HepG2 (cell line): ENCODE measurements at regions not wholly inside any gene's neighbourhood (a gene's known extent, or its start where the extent isn't known, plus 50 kb on each side); places are given as distances from the start of the nearest gene placed in this dataset.

Experiments used
- GABPA ChIP-seq, 2 experiments: IDR thresholded peaks; 2 replicates each; pipeline ENCODE4 v1.6.1; 2011 to 2016; ENCODE audit warnings: low read depth in 2 of 2, low read length in 1 of 2, missing biosample characterization in 1 of 2, missing genetic modification characterization in 1 of 2
- GABPB1 ChIP-seq: IDR thresholded peaks from 2 replicates; pipeline ENCODE4 v1.6.1; 2016; ENCODE audit warnings: mild to moderate bottlenecking, missing genetic modification reagents, moderate library complexity, missing compliant biosample characterization
- GPBP1L1 ChIP-seq: sonication (generic); formaldehyde crosslinking; IDR thresholded peaks from 2 replicates; pipeline ENCODE4 v1.5.0; 2020; ENCODE audit warnings: mild to moderate bottlenecking, missing genetic modification reagents
- KAT2B ChIP-seq: fragments of 150-350 bp; IDR thresholded peaks from 2 replicates; pipeline ENCODE4 v1.6.1; 2014; ENCODE audit warnings: low read depth, low read length, borderline replicate concordance
- KDM6A ChIP-seq: IDR thresholded peaks from 2 replicates; pipeline ENCODE4 v1.6.1; 2016; ENCODE audit warnings: low read depth
- MAF1 ChIP-seq: sonication (generic); formaldehyde crosslinking; IDR thresholded peaks from 2 replicates; pipeline ENCODE4 v1.5.0; 2020; ENCODE audit warnings: missing genetic modification reagents, borderline replicate concordance
- MYC ChIP-seq: sonication (generic); formaldehyde crosslinking; IDR thresholded peaks from 2 replicates; pipeline ENCODE4 v1.9.0; 2021; ENCODE audit warnings: missing genetic modification reagents, borderline replicate concordance
- NKX3-1 ChIP-seq: sonication (generic); formaldehyde crosslinking; IDR thresholded peaks from 2 replicates; pipeline ENCODE4 v1.5.0; 2020; ENCODE audit warnings: missing genetic modification reagents
- RFXANK ChIP-seq: IDR thresholded peaks from 2 replicates; pipeline ENCODE4 v1.6.1; 2016
- SMAD3 ChIP-seq: sonication (generic); formaldehyde crosslinking; IDR thresholded peaks from 2 replicates; pipeline ENCODE4 v1.4.0; 2020; ENCODE audit warnings: missing genetic modification reagents
- SMARCC2 ChIP-seq: fragments of 450-650 bp; IDR thresholded peaks from 2 replicates; pipeline ENCODE4 v1.6.1; 2017; ENCODE audit warnings: antibody characterized with exemption, mild to moderate bottlenecking
- TAF1 ChIP-seq: sonication (generic); formaldehyde crosslinking; IDR thresholded peaks from 2 replicates; pipeline ENCODE4 v1.4.0; 2020; ENCODE audit warnings: missing genetic modification reagents
- TEAD2 ChIP-seq: sonication (generic); formaldehyde crosslinking; IDR thresholded peaks from 2 replicates; pipeline ENCODE4 v1.9.0; 2021; ENCODE audit warnings: missing genetic modification reagents
- ZNF317 ChIP-seq: sonication (generic); formaldehyde crosslinking; IDR thresholded peaks from 2 replicates; pipeline ENCODE4 v1.5.0; 2020; ENCODE audit warnings: mild to moderate bottlenecking, missing genetic modification reagents
- ZNF354B ChIP-seq: sonication (generic); formaldehyde crosslinking; IDR thresholded peaks from 2 replicates; pipeline ENCODE4 v1.8.0; 2022; ENCODE audit warnings: mild to moderate bottlenecking, missing genetic modification reagents
- ZNF576 ChIP-seq: sonication (generic); formaldehyde crosslinking; IDR thresholded peaks from 2 replicates; pipeline ENCODE4 v1.4.0; 2020; ENCODE audit warnings: mild to moderate bottlenecking, missing genetic modification reagents
- TF ChIP-seq, protein P1 (sequence below), 2 experiments: sonication (generic) in 1 of 2; formaldehyde crosslinking in 1 of 2; IDR thresholded peaks; 2 replicates each; pipeline versions ENCODE4 v1.4.0 to v1.6.1; 2018 to 2020; ENCODE audit warnings: missing genetic modification reagents in 2 of 2, borderline replicate concordance in 1 of 2, low read depth in 1 of 2, mild to moderate bottlenecking in 1 of 2, missing biosample characterization in 1 of 2
- TF ChIP-seq, protein P2 (sequence below): sonication (generic); formaldehyde crosslinking; IDR thresholded peaks from 2 replicates; pipeline ENCODE4 v1.8.0; 2022; ENCODE audit warnings: missing genetic modification reagents, mild to moderate bottlenecking, inconsistent platforms, borderline replicate concordance
- TF ChIP-seq, protein P3 (sequence below): sonication (generic); formaldehyde crosslinking; IDR thresholded peaks from 2 replicates; pipeline ENCODE4 v1.9.0; 2022; ENCODE audit warnings: missing genetic modification reagents, mild to moderate bottlenecking, borderline replicate concordance
- TF ChIP-seq, protein P4 (sequence below): sonication (generic); formaldehyde crosslinking; IDR thresholded peaks from 2 replicates; pipeline ENCODE4 v1.5.0; 2020; ENCODE audit warnings: mild to moderate bottlenecking, low read depth, missing genetic modification reagents, borderline replicate concordance
- TF ChIP-seq, protein P5 (sequence below): sonication (generic); formaldehyde crosslinking; IDR thresholded peaks from 2 replicates; pipeline ENCODE4 v1.4.0; 2020; ENCODE audit warnings: missing genetic modification reagents

GRCh38 chr7:131057015-131057793, 270.5 kb upstream of the MKLN1 start (continued):
- TF ChIP-seq, protein P1, sequence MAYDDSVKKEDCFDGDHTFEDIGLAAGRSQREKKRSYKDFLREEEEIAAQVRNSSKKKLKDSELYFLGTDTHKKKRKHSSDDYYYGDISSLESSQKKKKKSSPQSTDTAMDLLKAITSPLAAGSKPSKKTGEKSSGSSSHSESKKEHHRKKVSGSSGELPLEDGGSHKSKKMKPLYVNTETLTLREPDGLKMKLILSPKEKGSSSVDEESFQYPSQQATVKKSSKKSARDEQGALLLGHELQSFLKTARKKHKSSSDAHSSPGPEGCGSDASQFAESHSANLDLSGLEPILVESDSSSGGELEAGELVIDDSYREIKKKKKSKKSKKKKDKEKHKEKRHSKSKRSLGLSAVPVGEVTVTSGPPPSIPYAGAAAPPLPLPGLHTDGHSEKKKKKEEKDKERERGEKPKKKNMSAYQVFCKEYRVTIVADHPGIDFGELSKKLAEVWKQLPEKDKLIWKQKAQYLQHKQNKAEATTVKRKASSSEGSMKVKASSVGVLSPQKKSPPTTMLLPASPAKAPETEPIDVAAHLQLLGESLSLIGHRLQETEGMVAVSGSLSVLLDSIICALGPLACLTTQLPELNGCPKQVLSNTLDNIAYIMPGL (CRISPR knock-in tag; IDR thresholded peaks at IDR 0.05; ENCODE audit: borderline replicate concordance in 1 of 2, low read depth in 1 of 2): no peak; a peak in 1 of 4 replicates
- TF ChIP-seq MYC (peak; percentile 41), KAT2B (no peak), SMARCC2 (0 out of 2 replicates have a peak, but pooled peaks have one; percentile 31), TAF1 (no peak; the same call in 1 of the 2 replicates), GABPB1 (no peak; the same call in 1 of the 2 replicates), MAF1 (no peak), ZNF354B (CRISPR knock-in tag) (no peak), NKX3-1 (CRISPR knock-in tag) (peak; percentile 57; the same call in 1 of the 2 replicates), TEAD2 (CRISPR knock-in tag) (no peak), GABPA (IDR thresholded peaks at IDR 0.05; ENCODE audit: low read depth, low read length) (no peak), GABPA (CRISPR knock-in tag; IDR thresholded peaks at IDR 0.05; ENCODE audit: low read depth) (peak; percentile 62; the same call in 1 of the 2 replicates), GPBP1L1 (no peak), RFXANK (0 out of 2 replicates have a peak, but pooled peaks have one; percentile 57), KDM6A (peak; percentile 77), ZNF576 (no peak), ZNF317 (CRISPR knock-in tag) (peak; percentile 55; the same call in 1 of the 2 replicates), SMAD3 (CRISPR knock-in tag) (peak; percentile 98)
- TF ChIP-seq, protein P2, sequence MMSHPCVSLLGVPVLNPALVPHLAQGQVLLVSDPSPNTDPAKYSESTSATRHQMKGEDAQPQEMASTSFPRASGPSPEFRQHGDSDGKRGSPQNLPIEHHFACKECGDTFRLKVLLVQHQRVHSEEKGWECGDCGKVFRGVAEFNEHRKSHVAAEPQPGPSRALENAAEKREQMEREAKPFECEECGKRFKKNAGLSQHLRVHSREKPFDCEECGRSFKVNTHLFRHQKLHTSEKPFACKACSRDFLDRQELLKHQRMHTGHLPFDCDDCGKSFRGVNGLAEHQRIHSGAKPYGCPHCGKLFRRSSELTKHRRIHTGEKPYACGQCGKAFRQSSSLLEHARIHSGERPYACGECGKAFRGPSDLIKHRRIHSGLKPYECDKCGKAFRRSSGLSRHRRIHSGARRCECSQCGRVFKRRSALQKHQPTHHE (CRISPR knock-in tag): no peak
- TF ChIP-seq, protein P3, sequence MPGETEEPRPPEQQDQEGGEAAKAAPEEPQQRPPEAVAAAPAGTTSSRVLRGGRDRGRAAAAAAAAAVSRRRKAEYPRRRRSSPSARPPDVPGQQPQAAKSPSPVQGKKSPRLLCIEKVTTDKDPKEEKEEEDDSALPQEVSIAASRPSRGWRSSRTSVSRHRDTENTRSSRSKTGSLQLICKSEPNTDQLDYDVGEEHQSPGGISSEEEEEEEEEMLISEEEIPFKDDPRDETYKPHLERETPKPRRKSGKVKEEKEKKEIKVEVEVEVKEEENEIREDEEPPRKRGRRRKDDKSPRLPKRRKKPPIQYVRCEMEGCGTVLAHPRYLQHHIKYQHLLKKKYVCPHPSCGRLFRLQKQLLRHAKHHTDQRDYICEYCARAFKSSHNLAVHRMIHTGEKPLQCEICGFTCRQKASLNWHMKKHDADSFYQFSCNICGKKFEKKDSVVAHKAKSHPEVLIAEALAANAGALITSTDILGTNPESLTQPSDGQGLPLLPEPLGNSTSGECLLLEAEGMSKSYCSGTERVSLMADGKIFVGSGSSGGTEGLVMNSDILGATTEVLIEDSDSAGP (CRISPR knock-in tag): peak; percentile 41; the same call in 1 of the 2 replicates
- TF ChIP-seq, protein P4, sequence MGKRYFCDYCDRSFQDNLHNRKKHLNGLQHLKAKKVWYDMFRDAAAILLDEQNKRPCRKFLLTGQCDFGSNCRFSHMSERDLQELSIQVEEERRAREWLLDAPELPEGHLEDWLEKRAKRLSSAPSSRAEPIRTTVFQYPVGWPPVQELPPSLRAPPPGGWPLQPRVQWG (CRISPR knock-in tag): no peak
- TF ChIP-seq, protein P5, sequence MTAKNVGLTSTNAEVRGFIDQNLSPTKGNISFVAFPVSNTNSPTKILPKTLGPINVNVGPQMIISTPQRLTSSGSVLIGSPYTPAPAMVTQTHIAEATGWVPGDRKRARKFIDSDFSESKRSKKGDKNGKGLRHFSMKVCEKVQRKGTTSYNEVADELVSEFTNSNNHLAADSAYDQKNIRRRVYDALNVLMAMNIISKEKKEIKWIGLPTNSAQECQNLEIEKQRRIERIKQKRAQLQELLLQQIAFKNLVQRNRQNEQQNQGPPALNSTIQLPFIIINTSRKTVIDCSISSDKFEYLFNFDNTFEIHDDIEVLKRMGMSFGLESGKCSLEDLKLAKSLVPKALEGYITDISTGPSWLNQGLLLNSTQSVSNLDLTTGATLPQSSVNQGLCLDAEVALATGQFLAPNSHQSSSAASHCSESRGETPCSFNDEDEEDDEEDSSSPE (CRISPR knock-in tag): 0 out of 2 replicates have a peak, but pooled peaks have one; percentile 41
